Gastrocnemius medialis (tissue), 4 donors: ENCODE measurements at regions not wholly inside any gene's neighbourhood (a gene's known extent, or its start where the extent isn't known, plus 50 kb on each side); places are given as distances from the start of the nearest gene placed in this dataset.

Experiments
- ATAC-seq, 2 donors: fragments of 150-250 bp; one replicate each; pipeline ENCODE4 v1.9.1; 2016
- DNase-seq, 2 donors: peaks; one replicate each; pipeline ENCODE4 v3.0.0-alpha.2; 2019
- H3K27ac ChIP-seq, 4 donors: fragments of 200-600 bp; sonication (generic); 1 replicate in 1 of 4; 2 replicates in 3 of 4; pipeline ENCODE4 v1.5.1; 2016 to 2018; ENCODE audit warnings: mild to moderate bottlenecking in 2 of 4, moderate library complexity in 1 of 4
- H3K27me3 ChIP-seq, 3 donors: fragments of 200-600 bp; sonication (generic) in 2 of 3; 1 replicate in 1 of 3; 2 replicates in 2 of 3; pipeline versions ENCODE4 v1.5.1 to v1.6.0; 2016 to 2019; ENCODE audit warnings: mild to moderate bottlenecking in 1 of 3, moderate library complexity in 1 of 3
- H3K36me3 ChIP-seq, 2 donors: fragments of 200-600 bp; sonication (generic) in 1 of 2; one replicate each; pipeline ENCODE4 v1.5.1; 2017 to 2018
- H3K4me1 ChIP-seq, 2 donors: fragments of 200-600 bp; sonication (generic) in 1 of 2; one replicate each; pipeline ENCODE4 v1.5.1; 2016 to 2017; ENCODE audit warnings: mild to moderate bottlenecking in 2 of 2
- H3K4me3 ChIP-seq, 4 donors: fragments of 200-600 bp; sonication (generic) in 3 of 4; 1 replicate in 1 of 4; 2 replicates in 3 of 4; pipeline ENCODE4 v1.5.1; 2016 to 2019; ENCODE audit warnings: mild to moderate bottlenecking in 2 of 4
- H3K9me3 ChIP-seq, 3 donors: fragments of 200-600 bp; sonication (generic) in 2 of 3; 1 replicate in 1 of 3; 2 replicates in 2 of 3; pipeline ENCODE4 v1.5.1; 2016 to 2019
- POLR2A ChIP-seq, 2 donors: fragments of 450-650 bp; IDR thresholded peaks; one replicate each; pipeline ENCODE4 v1.6.1; 2017; ENCODE audit warnings: antibody characterized with exemption in 2 of 2, mild to moderate bottlenecking in 2 of 2, moderate library complexity in 2 of 2
- in situ Hi-C, 4 donors: fragments of 200-750 bp; cut with MboI; loops; one replicate each; pipeline versions ENCODE4 v1.15.0 to v1.8.0; 2017; ENCODE audit warnings: low sequenced_read_pairs in 4 of 4
- intact Hi-C: fragments of 100-400 bp; cut with DNase I; formaldehyde crosslinking; loops from one replicate; pipeline ENCODE4 v1.15.1; 2023; ENCODE audit warnings: low total_unique reads
- TF ChIP-seq, protein P1 (sequence below), 5 experiments: fragments of 450-650 bp in 3 of 5; fragments of 200-600 bp in 2 of 5; sonication (generic) in 2 of 5; IDR thresholded peaks in 4 of 5; conservative IDR thresholded peaks in 1 of 5; 1 replicate in 4 of 5; 2 replicates in 1 of 5; pipeline ENCODE4 v1.5.1; 2016 to 2019; ENCODE audit warnings: antibody characterized with exemption in 5 of 5, mild to moderate bottlenecking in 3 of 5, moderate library complexity in 3 of 5

GRCh38 chr17:77640916-77641605 is 317.4 kb upstream of the TNRC6C start:
- Histone ChIP-seq H3K36me3 (no peaks in the 10 kb centered on the region), H3K27ac (no peak overlapping the region), H3K4me1 (peaks cover 7 to 12% of the 10 kb centered on the region in 2 donors), H3K4me3 (no peak overlapping the region), H3K9me3 (no peaks in the 10 kb centered on the region), H3K27me3 (peaks cover 0 to 3% (median 0%) of the 10 kb centered on the region in 3 donors)
- no peak for ATAC-seq
- in situ Hi-C loops, result no loop called here
- no peak for DNase-seq
- intact Hi-C loops, result loop anchor here (5.0 kb wide), 1 partner anchor 34 kb away; no protein-coding TSS in a partner anchor
- TF ChIP-seq, protein P1, sequence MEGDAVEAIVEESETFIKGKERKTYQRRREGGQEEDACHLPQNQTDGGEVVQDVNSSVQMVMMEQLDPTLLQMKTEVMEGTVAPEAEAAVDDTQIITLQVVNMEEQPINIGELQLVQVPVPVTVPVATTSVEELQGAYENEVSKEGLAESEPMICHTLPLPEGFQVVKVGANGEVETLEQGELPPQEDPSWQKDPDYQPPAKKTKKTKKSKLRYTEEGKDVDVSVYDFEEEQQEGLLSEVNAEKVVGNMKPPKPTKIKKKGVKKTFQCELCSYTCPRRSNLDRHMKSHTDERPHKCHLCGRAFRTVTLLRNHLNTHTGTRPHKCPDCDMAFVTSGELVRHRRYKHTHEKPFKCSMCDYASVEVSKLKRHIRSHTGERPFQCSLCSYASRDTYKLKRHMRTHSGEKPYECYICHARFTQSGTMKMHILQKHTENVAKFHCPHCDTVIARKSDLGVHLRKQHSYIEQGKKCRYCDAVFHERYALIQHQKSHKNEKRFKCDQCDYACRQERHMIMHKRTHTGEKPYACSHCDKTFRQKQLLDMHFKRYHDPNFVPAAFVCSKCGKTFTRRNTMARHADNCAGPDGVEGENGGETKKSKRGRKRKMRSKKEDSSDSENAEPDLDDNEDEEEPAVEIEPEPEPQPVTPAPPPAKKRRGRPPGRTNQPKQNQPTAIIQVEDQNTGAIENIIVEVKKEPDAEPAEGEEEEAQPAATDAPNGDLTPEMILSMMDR (IDR thresholded peaks at IDR 0.05 in 4 of 5, conservative IDR thresholded peaks at IDR 0.05 in 1 of 5), result no peak
- TF ChIP-seq POLR2A (IDR thresholded peaks at IDR 0.05), result no peak

GRCh38 chr17:77641718-77642117 is 316.8 kb upstream of the TNRC6C start:
- intact Hi-C loops, result loop anchor here (5.0 kb wide), 1 partner anchor 34 kb away; no protein-coding TSS in a partner anchor
- no peak overlapping the region for H3K4me3 ChIP-seq
- DNase-seq (no peak), ATAC-seq (no peak)
- peaks cover 7 to 12% of the 10 kb centered on the region in 2 donors for H3K4me1 ChIP-seq
- TF ChIP-seq, protein P1 (IDR thresholded peaks at IDR 0.05 in 4 of 5, conservative IDR thresholded peaks at IDR 0.05 in 1 of 5), result no peak
- TF ChIP-seq POLR2A (IDR thresholded peaks at IDR 0.05), result no peak
- no peak overlapping the region for H3K27ac ChIP-seq
- in situ Hi-C loops, result no loop called here
- no peaks in the 10 kb centered on the region for H3K36me3 ChIP-seq
- peaks cover 0 to 3% (median 0%) of the 10 kb centered on the region in 3 donors for H3K27me3 ChIP-seq
- H3K9me3 ChIP-seq, result no peaks in the 10 kb centered on the region

DNA sequence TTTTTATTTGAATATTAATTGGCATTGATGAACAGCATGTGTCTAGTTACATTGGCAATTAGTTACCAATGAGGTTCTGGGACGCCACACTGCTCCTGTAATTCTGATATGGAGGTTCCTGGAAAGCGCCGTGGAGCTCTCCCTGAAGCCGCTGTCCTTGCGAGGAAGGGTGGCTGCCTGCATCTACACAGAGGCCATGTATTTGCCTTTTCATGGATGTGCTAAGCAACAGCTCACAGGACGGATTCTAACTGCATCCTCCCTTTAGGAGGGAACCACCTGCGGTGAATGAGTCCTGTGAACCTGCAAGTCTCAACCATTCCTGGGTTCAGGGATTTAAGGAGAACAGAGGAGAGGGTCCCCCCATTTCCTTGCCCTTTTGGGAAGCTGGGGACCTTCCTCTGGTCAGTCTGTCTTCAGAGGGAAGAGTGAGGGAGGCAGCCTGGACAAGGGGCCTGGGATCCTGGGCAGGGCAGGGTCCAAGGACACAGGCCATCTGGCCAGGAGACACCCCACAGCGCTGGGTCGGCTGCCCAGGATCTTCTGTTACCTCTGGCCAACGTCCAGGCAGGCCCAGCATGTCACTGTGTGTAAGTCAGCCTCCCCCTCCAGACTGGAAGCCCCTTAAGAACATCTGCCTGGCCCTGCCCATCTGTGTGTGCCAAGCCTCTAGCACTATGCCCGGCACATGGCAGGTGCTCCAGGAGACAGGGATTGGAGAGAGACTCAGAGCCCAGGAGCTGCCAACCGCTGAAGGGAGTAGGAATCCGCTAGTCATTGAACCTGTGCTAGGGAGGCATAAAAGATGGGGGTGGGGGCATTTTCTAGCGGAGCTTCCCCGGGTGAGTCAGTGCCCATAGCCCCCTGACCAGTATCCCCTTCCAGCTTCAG is 314.1 kb upstream of the TNRC6C start:
- peak in 1 of 2 donors; percentile 50 for ATAC-seq
- in situ Hi-C loops, result no loop called here
- TF ChIP-seq POLR2A (IDR thresholded peaks at IDR 0.05), result no peak
- TF ChIP-seq, protein P1 (IDR thresholded peaks at IDR 0.05 in 4 of 5, conservative IDR thresholded peaks at IDR 0.05 in 1 of 5), result no peak

GRCh38 chr17:77645072-77646045 is 313.1 kb upstream of the TNRC6C start:
- in situ Hi-C loops, result no loop called here
- DNase-seq, result peak; percentile 6 to 14
- peak in 1 of 2 donors; percentile 68 for ATAC-seq
- no peaks in the 10 kb centered on the region for H3K36me3 ChIP-seq
- peak overlapping the region in 1 of 4 donors; percentile 47 for H3K27ac ChIP-seq
- no peaks in the 10 kb centered on the region for H3K27me3 ChIP-seq
- intact Hi-C loops, result loop anchor here (1.0 to 2.0 kb wide), 2 partner anchors 103 to 369 kb away; no protein-coding TSS in a partner anchor
- H3K4me3 ChIP-seq, result peak overlapping the region; percentile 3 to 46 (median 26)
- TF ChIP-seq, protein P1 (IDR thresholded peaks at IDR 0.05 in 4 of 5, conservative IDR thresholded peaks at IDR 0.05 in 1 of 5), result peak in 3 of 5 experiments; percentile 30 to 49 (median 32)
- no peak for TF ChIP-seq POLR2A (IDR thresholded peaks at IDR 0.05)
- peaks cover 7 to 12% of the 10 kb centered on the region in 2 donors for H3K4me1 ChIP-seq
- H3K9me3 ChIP-seq, result no peaks in the 10 kb centered on the region

More for the DNA sequence above, 314.1 kb upstream of the TNRC6C start:
- Histone ChIP-seq H3K9me3 (no peaks in the 10 kb centered on the region), H3K36me3 (no peaks in the 10 kb centered on the region), H3K27me3 (no peaks in the 10 kb centered on the region), H3K4me1 (peaks cover 7 to 12% of the 10 kb centered on the region in 2 donors), H3K4me3 (peak overlapping the region in 1 of 4 donors; percentile 35), H3K27ac (peak overlapping the region in 1 of 4 donors; percentile 47)
- intact Hi-C loops, result loop anchor here (1.0 to 5.0 kb wide), 3 partner anchors 37 to 370 kb away; no protein-coding TSS in a partner anchor
- DNase-seq, result peak in 1 of 2 donors; percentile 27
